HG03196 (cell line): ENCODE measurements at regions not wholly inside any gene's neighbourhood (a gene's known extent, or its start where the extent isn't known, plus 50 kb on each side); places are given as distances from the start of the nearest gene placed in this dataset.

Source experiments
- ATAC-seq: cut with Tn5 transposase; IDR thresholded peaks from one replicate; pipeline ENCODE4 v1.9.1; 2021; ENCODE audit not compliant: unreplicated experiment

DNA sequence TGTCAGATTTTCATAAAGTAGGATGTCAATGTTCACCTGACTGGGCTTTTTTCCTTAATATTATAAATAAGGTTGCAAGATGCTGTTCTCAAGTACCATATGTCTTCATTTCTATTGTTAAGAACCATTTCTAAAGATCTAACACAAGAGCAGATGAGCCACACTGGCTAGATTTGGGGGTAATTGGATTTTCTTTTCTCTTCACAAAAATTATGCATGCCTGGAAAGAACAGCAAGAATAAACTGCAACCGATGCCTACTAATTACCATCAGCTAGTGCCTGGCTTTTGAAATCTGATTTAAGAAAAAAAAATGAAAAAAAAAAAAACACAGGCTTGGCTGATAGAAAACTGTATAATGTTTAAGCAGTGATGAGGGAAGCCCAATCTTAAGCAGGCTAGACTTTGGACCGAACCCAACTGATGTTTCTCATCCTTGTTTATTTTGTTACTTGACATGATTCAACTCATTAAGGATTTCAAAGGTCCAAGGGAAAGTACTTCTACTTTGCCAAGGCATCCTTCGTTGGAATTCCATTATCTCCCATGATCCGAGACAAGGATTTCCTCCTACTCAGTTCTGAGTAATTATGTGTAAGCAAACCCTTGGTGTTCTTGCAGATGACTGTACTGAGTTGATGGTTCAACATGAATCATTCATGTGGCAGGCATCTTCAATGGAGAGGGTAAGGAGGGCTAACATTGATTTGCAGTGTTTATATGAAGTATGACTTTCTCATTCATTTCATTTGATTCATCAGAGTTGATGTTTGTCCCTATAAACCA is 300.5 kb downstream of the SPRY2 start:
- ATAC-seq, result no peak

DNA sequence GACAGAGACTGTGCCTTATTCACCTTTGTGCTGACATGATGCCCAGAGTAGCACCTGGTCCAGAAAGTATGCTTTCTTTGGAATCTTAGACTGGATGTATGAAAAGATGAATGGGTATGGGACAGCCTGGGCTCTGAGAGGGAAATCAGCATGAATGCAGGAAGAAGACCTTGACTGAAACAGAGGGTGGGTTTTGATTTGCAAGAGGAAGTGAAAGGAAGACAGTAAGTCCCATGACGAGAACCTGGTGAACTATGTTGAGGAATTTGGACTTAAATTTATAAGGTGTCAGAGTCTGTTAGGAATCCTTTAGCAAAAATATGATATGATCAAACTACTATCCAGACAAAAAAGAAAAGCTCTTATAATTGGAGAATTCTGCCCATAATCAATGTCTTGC is 301.9 kb downstream of the SPRY2 start:
- peak; percentile 57 for ATAC-seq

DNA sequence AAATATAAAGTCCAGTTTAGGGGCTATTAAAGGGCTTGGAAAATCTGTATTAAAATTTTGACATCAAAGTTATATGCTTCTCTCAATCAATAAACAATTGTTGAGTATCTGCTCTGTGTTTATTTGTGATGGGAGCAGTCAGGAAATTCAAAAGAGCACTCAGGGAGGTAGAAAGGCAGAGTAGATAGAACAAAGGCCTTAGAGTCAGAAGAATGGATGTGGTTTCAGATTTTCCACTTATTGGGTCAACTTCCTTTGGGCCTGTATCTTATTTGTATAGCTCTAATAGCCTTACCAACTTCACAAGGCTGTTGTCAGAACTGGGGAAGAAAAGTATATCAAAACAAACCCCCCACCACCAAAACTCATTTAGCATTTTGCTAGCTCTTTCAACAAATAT is 302.6 kb downstream of the SPRY2 start:
- ATAC-seq, result no peak

DNA sequence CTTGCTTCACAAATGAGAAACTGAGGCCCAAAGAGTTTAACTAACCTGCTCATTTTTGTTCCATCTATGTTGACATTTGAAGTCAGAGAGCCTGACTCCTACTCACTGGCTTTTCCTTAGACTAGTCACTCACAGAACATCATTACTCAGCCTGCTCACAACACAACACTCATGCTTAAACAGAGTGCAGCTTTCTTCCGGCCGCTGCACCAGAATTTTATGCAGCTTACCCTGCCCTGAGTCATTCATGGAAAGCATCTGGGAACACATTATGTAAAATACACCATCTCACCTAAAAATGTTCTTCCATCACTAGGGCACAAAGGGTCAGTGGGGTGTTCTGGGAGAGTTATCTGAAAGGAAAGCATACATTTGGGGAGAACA is 303.4 kb downstream of the SPRY2 start:
- no peak for ATAC-seq

DNA sequence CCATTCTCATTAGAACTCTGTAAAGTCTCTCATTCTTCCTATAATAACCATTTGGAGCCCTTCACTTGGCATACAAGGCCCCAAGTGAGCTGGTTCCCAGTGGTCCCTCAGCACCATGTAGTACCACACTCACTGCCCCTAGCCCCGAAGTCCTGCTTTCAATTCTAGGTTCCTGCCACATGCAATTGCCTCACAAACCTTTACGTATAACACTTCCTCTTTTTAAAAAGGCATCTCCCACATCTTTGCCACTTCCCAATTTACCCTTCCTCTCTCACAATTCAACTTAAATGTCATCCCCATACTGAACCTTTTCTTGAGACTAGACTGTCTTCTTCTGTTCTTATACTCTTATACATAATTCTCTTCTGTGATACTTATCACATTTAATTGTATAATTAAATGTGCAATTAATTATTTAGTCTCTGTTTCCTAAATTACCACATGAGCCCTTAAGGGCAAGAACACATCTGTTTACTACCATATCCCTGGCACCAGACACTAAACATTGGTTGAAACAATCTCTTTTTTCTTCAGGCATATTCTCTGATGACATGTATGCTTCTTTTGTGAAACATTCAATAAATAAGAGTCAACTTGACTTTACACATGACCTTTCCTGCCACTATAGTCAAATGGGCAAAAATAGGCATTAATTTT is 304.0 kb downstream of the SPRY2 start:
- ATAC-seq, result peak; percentile 66

DNA sequence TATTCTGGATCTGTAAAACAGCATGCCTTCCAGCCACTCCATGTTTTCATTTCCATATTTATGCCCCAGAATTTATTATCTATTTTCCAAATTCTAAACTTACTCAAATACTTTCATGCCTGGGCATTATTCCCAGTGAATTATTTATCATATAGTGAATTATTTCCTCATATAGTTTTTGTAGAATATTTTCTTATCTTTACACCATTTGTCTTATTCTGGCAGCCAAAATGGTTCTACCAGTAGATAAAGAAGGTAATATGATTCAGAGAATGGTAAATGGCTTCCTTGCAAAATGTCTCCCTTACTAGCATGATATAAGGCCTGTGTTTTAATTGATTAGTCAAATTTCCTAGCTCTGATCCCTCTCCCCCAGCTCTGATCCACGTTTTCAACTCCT is 305.8 kb downstream of the SPRY2 start:
- no peak for ATAC-seq

DNA sequence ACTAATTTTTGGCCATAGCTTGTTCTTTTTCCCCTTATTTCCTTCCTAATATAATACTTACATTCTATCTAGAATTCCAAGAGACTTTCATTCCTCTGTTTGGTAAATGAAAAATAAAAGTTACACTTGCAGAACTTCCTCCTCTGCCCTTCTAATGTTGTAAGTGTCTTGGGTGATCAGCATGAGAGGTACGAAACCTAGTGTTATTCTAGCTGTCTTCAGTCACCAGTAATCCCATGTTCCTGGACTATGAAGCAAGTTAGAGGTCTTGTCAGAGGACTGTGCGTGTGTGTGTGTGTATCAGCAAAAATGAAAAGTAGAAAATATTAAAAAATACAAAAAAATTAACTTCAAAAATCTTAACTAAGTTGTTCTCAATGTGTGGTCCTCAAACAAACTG is 307.0 kb downstream of the SPRY2 start:
- ATAC-seq, result no peak

DNA sequence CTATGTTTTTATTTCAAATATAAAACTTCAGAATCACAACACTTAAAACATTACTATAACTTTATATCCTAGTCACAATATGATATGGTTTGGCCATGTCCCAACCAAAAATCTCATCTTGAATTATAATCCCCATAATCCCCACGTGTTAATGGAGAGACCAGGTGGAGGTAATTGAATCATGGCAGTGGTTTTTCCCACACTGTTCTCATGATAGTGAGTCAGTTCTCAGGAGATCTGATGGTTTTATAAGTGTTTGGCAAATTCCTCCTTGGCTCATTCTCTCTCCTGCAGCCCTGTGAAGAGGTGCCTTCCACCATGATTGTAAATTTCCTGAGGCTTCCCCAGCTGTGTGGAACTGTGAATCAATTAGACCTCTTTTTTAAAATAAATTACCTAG is 307.6 kb downstream of the SPRY2 start:
- ATAC-seq, result no peak

DNA sequence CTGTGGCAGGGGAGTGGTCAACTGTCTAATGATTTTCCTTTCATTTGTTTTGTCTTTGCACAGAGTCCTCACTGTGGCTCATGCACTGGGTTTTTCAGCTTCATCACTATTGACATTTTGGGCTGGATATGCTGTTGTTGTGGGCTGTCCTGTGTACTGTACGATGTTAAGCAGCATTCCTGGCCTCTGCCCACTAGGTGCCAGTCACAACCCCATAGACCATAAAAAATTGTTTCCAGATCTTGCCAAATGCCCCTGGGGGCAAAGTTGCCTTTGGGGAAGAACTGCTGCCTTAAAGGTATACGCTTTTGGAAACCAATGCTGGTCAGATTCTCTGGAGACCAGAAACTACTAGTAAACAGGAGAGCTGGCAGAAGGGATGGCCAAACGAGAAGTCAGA is 310.4 kb downstream of the SPRY2 start:
- peak; percentile 64 for ATAC-seq

DNA sequence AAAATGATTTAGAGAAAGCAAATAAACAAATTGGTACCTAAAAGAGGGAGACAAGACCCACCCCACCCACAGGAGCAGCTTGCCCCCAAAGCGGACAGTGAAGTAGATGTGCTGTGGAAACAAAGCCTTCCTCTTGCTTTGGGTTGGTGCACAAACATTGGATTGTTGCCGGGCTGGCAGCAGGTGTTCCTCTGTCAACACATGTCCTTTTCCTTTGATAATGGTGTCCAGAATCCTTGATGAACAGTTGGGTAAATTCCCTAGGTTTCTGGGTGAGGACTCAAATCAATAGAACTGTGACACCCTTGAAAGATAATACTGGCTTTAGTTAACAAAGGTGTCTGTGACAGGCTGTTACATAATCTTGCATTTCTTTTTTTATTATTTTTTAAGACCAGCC is 311.8 kb downstream of the SPRY2 start:
- ATAC-seq, result no peak

DNA sequence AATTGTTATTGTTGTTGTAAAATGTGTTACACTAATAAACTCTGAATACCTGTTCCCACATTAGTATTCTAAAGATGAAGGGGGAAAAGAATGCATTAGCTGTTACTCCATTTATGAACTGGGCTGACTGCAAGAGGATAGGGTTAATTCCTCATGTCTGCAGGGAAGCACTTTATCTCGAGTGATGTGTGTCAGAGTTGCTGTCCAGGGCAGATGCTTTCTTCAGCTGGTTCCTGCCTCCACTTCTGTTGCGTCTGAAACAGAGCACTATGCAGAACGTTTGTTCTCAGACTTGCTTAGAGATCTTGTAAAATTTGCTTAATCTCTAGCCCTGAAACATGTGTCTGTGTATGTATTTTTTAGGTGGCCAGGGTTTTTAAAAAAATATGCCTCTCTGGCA is 318.8 kb downstream of the SPRY2 start:
- no peak for ATAC-seq

DNA sequence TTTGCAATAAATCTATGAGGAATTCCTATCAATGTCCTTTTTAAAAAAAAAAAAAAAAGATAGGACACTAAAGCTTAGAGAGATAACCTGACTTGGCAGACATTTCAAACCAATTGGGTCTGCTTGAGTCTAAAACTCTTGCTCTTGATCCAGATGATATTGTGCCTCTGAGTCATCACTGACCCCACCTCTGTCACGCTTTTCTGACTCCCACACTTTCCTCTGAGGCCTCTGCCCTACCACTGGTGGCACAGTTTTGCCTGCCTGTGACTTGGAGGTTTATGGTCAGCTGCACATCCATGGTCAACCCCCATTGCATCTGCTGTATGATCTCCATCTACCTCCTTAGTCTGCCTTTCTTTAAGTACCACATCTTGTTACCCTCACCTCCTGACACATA is 328.7 kb downstream of the SPRY2 start:
- ATAC-seq, result no peak

DNA sequence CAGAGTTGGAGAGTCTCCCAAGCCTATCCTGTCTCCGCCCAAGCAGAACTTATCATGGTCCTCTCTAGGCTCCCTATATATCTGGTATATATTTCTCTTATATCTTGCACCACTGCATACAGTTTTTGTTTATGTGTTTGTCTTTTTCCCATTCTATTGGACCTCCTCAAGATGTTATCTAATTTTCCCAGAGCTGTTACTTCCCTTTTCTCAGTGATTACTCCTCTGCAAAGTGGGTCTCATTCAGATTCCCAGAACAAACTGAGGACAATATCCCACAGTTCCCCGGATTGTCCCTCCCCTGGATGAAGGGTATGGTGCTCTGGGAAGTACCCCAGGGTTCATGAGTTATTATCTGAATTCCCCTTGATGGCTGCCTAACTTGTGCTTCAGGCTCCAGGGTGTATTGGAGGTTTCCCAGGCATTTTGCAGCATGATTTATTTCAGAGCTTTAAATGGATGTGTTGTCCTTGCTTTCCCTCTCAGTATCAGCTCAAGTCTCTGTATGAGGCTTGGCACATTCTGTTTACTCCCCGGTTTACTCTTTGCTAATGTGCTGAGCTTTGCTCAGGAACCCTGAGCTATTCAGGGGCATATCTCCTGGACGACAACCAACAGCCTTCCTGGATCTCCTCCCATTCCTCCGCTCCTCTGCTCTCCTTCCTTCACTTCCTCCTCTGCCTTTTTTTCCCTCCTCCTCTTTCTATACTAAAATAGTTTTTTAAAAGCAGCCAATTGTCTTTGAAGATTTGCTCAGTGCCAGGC is 329.3 kb downstream of the SPRY2 start:
- ATAC-seq, result no peak

DNA sequence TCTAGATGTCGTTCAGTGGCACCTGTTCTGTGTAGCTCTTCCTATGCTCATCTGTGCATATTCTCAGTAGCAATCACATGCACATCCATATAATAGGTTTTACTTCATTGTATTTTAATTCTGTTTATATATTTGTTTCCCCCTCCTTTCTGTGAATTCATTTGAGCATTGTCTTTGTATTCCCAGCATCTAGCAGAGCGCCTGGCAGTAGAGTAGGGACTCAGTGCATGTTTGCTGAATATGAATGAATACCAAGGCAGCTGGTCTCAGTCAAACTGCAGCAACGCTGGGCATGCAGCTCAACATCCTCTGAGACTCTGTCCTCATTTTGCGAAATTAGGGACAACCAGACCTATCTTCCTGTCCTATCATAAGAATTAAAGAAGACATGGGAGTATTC is 330.1 kb downstream of the SPRY2 start:
- no peak for ATAC-seq

DNA sequence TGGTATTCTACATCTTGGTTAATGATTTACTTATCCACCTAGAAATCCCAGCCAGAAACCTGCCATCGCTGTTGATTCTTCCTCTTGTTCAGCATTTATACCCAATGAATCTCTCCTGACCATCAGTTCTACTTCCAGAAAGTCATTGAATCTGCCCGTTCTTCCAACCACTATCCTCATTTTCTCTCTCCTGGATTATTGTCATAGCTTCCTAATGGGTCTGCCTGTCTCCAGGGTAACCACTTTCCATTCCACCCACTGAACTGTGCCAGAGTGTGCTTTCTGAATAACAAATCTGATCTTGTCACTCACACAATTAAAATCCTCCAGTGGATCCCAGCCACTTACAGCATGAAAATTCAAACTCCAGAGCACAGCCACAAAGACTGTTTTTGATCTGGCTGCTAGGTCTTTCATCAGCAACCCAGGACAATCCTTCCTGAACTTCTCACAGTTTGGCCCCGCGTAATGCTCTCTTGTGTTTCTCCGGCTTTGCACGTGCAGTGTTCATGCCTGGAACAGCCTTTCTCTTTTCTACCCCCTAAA is 330.6 kb downstream of the SPRY2 start:
- ATAC-seq, result no peak

DNA sequence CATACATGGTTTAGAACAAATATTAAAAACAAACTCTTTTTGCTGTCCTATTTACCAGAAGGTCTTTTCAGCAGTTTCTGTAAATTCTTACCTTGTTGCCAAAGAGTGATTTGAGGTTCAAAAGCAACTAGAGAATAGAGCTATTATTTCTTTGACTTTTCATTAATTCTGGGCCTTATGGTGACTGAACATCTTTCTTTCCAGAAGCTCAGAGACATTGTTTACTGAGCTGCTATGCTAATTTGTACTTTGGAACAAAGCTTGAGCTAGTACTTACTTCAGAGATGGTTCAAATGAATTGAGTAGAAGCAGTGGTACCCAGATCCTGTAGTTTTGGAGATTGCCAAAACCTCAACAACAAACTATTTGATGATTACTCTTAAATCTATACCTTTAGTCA is 331.2 kb downstream of the SPRY2 start:
- no peak for ATAC-seq

DNA sequence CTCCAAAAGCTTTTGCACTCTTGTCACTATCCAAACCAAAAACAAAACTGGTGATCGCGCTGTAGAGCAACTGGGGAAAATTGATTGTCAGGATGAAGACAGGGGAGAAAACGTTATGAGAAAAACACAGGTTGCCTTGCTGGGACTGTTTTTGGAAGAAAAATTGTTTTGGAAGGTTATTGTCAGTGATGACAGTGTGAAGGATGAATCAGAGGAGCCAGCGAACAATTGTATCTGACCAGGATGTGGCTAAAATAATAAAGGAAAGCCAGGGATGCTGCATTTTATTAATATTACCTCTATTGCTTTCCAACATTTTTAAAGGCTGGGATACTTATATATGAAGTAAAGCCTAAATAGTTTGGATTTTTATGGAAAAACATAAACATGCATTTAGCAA is 334.0 kb downstream of the SPRY2 start:
- no peak for ATAC-seq

DNA sequence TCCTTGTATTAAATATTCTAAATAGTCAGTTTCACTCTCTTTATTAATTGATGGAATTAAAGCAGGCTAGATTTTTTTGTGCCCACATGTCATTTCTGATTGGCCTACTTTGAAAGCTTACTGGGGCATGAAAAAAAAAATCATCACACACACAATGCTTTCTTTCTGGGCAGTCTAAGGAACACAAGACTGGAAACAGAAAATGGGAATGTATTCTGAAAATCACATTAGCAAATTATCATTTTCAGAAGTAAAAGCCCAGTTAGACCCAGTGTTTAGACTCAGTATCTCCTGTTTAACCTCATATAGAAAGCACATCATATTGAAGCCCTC is 339.4 kb downstream of the SPRY2 start:
- ATAC-seq, result no peak

DNA sequence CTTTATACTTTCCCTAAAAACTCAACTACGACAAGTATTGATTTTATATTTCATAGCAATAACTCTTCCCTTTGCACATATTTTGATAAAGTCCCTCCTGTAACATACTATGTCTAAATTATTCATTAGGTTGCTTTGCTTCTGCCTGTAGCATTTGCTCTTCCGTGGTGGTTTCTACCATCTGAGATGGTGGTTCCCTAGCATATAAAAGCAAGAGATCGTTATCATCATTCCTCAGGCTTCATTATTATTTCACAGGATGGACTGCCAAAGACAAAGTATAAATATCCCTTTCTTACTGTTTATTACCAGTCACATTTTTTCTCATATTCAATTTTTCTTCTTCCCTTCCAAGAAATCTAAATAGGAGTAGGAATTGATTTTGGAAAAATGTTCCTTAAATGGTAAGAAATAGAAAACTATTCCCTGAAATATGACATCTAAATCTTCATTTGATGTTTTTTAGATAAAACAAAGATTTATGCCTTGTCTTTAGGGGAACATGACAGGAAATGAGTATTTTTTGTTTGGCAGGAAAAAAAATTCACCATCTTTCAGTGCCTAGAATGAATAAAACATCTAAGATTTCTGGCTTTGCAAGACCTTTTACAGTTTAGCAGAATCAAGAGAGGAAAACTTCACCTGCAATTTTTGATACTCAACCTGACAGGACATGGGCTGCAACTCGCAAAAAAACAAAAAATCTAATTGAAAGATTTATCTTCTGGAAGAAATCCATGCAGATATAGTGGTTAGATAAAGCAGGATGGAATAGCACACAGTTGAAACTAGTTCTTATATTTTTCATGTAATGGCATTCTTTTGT is 340.0 kb downstream of the SPRY2 start:
- ATAC-seq, result no peak

DNA sequence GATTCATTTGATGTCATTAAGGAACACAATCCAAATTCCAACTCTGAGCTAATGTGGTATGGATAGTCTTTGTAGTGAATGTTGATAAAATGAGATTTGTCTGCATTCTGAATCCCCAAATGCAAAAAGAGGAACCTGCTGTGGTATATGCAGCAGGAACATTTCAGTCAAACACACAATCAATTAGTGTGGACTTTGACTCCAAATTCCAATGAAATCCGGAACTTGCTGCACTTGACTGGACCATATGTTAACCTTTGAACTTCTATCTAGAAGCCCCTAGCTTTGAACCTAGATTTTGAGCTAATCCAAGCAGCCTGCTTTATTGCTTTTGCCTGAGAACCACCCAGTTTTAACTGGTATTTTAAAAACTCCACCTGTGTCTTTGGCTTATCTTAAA is 341.3 kb downstream of the SPRY2 start:
- no peak for ATAC-seq

DNA sequence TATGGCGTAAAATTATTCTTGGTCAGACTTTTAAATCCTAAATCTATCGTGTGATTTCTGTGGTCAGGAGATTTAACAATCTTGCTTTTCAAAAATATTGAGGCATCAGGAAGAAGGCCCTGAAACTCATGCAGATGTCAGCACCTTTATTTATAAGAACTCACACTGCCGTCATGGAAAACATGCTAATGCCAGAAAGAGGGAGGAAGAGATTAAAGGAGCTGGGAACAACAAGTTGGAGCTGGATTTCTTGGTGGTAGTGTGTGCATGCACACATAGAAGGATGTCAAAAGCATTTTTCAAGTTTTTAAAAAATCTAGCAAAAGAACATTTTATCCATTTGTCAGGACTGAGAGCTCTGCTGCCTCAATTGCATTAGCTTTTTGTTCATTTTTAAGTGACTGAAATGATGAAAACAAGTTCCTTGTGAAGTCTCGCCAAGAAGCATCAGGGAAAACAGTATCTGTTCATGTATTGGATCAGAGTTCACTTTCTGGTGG is 342.5 kb downstream of the SPRY2 start:
- ATAC-seq, result no peak
